NCI-H187 (cell line): ENCODE measurements at regions not wholly inside any gene's neighbourhood (a gene's known extent, or its start where the extent isn't known, plus 50 kb on each side); places are given as distances from the start of the nearest gene placed in this dataset.
"Not testable (repeated sequence)": the region's sequence is repeated elsewhere in the genome, so short reads cannot be mapped to it uniquely, and the experiment has no call there.

Experiments
- DNase-seq, 2 experiments: peaks; one replicate each; lab custom pipeline; 2025; lab: John Stamatoyannopoulos, UW

- no peak for DNase-seq
Observed at GRCh38 chr5:169531631-169532030, 51.9 kb upstream of the SPDL1 start.

- DNase-seq, result no peak
Observed at GRCh38 chr5:169527863-169528262, 55.7 kb upstream of the SPDL1 start.

- no peak for DNase-seq
Observed at GRCh38 chr5:169527066-169527465, 56.5 kb upstream of the SPDL1 start.

- DNase-seq, result no peak
Observed at GRCh38 chr5:169522851-169523250, 60.7 kb upstream of the SPDL1 start.

GRCh38 chr5:169521366-169521983 lies 62.1 kb upstream of the SPDL1 start:
- no peak for DNase-seq

- no peak for DNase-seq
Observed at GRCh38 chr5:169519358-169519757, 64.2 kb upstream of the SPDL1 start.

GRCh38 chr5:169518779-169519178 lies 64.8 kb upstream of the SPDL1 start:
- DNase-seq, result not testable (repeated sequence)

GRCh38 chr5:169512385-169512784 lies 71.2 kb upstream of the SPDL1 start:
- DNase-seq, result no peak

- DNase-seq, result no peak
Observed at GRCh38 chr5:169511708-169512107, 71.9 kb upstream of the SPDL1 start.

GRCh38 chr5:169507051-169507450 lies 76.5 kb upstream of the SPDL1 start:
- no peak for DNase-seq

- DNase-seq, result no peak
Observed at GRCh38 chr5:169503886-169504285, 79.7 kb upstream of the SPDL1 start.

- DNase-seq, result no peak
Observed at GRCh38 chr5:169499990-169500505, 83.5 kb upstream of the SPDL1 start.

GRCh38 chr5:169496878-169497277 lies 86.7 kb upstream of the SPDL1 start:
- DNase-seq, result no peak

- DNase-seq, result no peak
Observed at GRCh38 chr5:169494941-169495548, 88.5 kb upstream of the SPDL1 start.

- no peak for DNase-seq
Observed at GRCh38 chr5:169494383-169494935, 89.1 kb upstream of the SPDL1 start.

- DNase-seq, result no peak
Observed at GRCh38 chr5:169474226-169474625, 109.3 kb upstream of the SPDL1 start.

- DNase-seq, result no peak
Observed at GRCh38 chr5:169472544-169472943, 111.0 kb upstream of the SPDL1 start.

GRCh38 chr5:169471021-169471420 lies 112.6 kb upstream of the SPDL1 start:
- no peak for DNase-seq

- DNase-seq, result no peak
Observed at GRCh38 chr5:169467041-169467771, 116.4 kb upstream of the SPDL1 start.

- no peak for DNase-seq
Observed at GRCh38 chr5:169460896-169461295, 122.7 kb upstream of the SPDL1 start.

GRCh38 chr5:169460123-169460522 lies 123.5 kb upstream of the SPDL1 start:
- no peak for DNase-seq

- DNase-seq, result no peak
Observed at GRCh38 chr5:169458221-169458620, 125.4 kb upstream of the SPDL1 start.

GRCh38 chr5:169450464-169450863 lies 133.1 kb upstream of the SPDL1 start:
- DNase-seq, result no peak
